GM13976 (cell line): ENCODE measurements at regions not wholly inside any gene's neighbourhood (a gene's known extent, or its start where the extent isn't known, plus 50 kb on each side); places are given as distances from the start of the nearest gene placed in this dataset.

Source experiments
- DNase-seq: peaks from one replicate; pipeline ENCODE4 v3.0.0; 2012; ENCODE audit warnings: low spot score
- CTCF ChIP-seq: IDR thresholded peaks from 2 replicates; pipeline ENCODE4 v1.5.1; 2012; ENCODE audit warnings: borderline replicate concordance, mild to moderate bottlenecking; ENCODE audit not compliant: insufficient read depth; ENCODE audit errors: extremely low read depth, missing control alignments, control extremely low read depth
- in situ Hi-C: fragments of 300-500 bp; cut with MboI; formaldehyde crosslinking; loops from one replicate; pipeline ENCODE4 v1.12.0; 2022; ENCODE audit warnings: low sequenced_read_pairs, mixed read lengths, inconsistent platforms; ENCODE audit not compliant: unreplicated experiment

DNA sequence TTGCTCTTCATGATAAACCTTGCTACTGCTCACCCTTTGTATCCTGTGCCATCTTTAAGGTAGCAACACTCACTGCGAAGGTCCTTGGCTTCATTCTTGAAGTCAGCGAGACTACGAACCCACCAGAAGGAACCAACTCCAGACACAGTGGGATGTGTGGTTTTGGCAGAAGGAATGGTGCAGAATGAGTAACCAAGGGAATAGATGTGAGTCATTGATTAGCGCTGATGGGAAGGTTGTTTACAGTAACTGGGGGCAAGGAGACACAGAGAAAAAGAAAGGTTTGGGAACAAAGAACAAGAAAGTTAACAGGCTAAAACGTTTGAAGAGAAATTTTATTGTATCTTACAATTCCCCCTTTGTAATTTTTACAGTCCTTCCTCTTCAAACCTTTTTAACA, 266.1 kb upstream of the AMELY start:
- no peak for DNase-seq
- in situ Hi-C loops: no loop called here
- TF ChIP-seq CTCF: no peak

- in situ Hi-C loops: no loop called here
- DNase-seq: no peak
- no peak for TF ChIP-seq CTCF
Measured at GRCh38 chrY:7169475-7169874, 257.9 kb upstream of the AMELY start.

DNA sequence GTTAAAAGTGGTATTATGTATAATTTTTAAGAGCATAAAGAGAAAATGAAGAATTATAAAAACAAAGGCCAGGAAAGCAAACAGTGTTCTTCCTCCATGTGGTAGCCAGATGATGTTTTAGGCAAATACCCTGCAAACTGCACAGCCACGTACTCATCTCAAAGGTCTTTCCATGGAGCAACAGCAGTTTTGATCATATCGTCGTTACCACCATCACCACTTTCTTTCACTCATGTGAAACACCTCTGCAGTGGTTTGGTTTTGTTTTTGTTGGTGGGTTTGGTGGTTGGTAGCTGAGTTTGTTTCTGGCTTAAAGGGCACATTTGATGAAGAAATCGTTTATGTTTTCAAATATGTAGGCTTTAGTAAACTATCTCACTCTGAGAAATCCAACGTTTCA, 229.9 kb upstream of the AMELY start:
- no peak for DNase-seq
- no peak for TF ChIP-seq CTCF
- in situ Hi-C loops: no loop called here
